HepG2 (cell line): ENCODE measurements at regions not wholly inside any gene's neighbourhood (a gene's known extent, or its start where the extent isn't known, plus 50 kb on each side); places are given as distances from the start of the nearest gene placed in this dataset.

Source experiments
- DNMT3B ChIP-seq: conservative IDR thresholded peaks from 2 replicates; pipeline ENCODE4 v1.6.1; 2016; ENCODE audit warnings: missing biosample characterization, control low read depth
- HNF4A ChIP-seq: sonication (generic); formaldehyde crosslinking; IDR thresholded peaks from 2 replicates; pipeline ENCODE4 v1.4.0; 2020; ENCODE audit warnings: missing genetic modification reagents
- KAT8 ChIP-seq: IDR thresholded peaks from 2 replicates; pipeline ENCODE4 v1.6.1; 2016; ENCODE audit warnings: missing genetic modification reagents, missing compliant biosample characterization
- LCORL ChIP-seq, 2 experiments: fragments of 450-650 bp in 1 of 2; sonication (generic) in 1 of 2; formaldehyde crosslinking in 1 of 2; IDR thresholded peaks; 2 replicates each; pipeline versions ENCODE4 v1.5.0 to v1.6.1; 2017 to 2020; ENCODE audit warnings: antibody characterized with exemption in 1 of 2, missing genetic modification reagents in 1 of 2
- MEIS2 ChIP-seq: sonication (generic); formaldehyde crosslinking; IDR thresholded peaks from 2 replicates; pipeline ENCODE4 v1.9.0; 2021; ENCODE audit warnings: mild to moderate bottlenecking, missing genetic modification reagents
- MLLT10 ChIP-seq: sonication (generic); formaldehyde crosslinking; IDR thresholded peaks from 2 replicates; pipeline ENCODE4 v1.4.0; 2020; ENCODE audit warnings: missing genetic modification reagents
- PHB2 ChIP-seq: fragments of 450-650 bp; IDR thresholded peaks from 2 replicates; pipeline ENCODE4 v1.6.1; 2018; ENCODE audit not compliant: partially characterized antibody
- SMARCC2 ChIP-seq: fragments of 450-650 bp; IDR thresholded peaks from 2 replicates; pipeline ENCODE4 v1.6.1; 2017; ENCODE audit warnings: antibody characterized with exemption, mild to moderate bottlenecking
- SP140L ChIP-seq: sonication (generic); formaldehyde crosslinking; IDR thresholded peaks from 2 replicates; pipeline ENCODE4 v1.4.0; 2020; ENCODE audit warnings: missing genetic modification reagents, borderline replicate concordance
- ZNF326 ChIP-seq: sonication (generic); formaldehyde crosslinking; IDR thresholded peaks from 2 replicates; pipeline ENCODE4 v1.4.0; 2020; ENCODE audit warnings: missing genetic modification reagents, borderline replicate concordance
- ZNF367 ChIP-seq: sonication (generic); formaldehyde crosslinking; IDR thresholded peaks from 2 replicates; pipeline ENCODE4 v1.4.0; 2020; ENCODE audit warnings: missing genetic modification reagents, borderline replicate concordance
- ZNF619 ChIP-seq: sonication (generic); formaldehyde crosslinking; IDR thresholded peaks from 2 replicates; pipeline ENCODE4 v1.4.0; 2020; ENCODE audit warnings: mild to moderate bottlenecking, missing genetic modification reagents
- TF ChIP-seq, protein P1 (sequence below): sonication (generic); formaldehyde crosslinking; IDR thresholded peaks from 2 replicates; pipeline ENCODE4 v1.9.0; 2021; ENCODE audit warnings: missing genetic modification reagents, mild to moderate bottlenecking, borderline replicate concordance
- TF ChIP-seq, protein P2 (sequence below): sonication (generic); formaldehyde crosslinking; IDR thresholded peaks from 2 replicates; pipeline ENCODE4 v1.5.1; 2020; ENCODE audit warnings: missing genetic modification reagents, mild to moderate bottlenecking, borderline replicate concordance
- TF ChIP-seq, protein P3 (sequence below): IDR thresholded peaks from 2 replicates; pipeline ENCODE4 v1.6.1; 2016; ENCODE audit warnings: low read depth
- TF ChIP-seq, protein P4 (sequence below): sonication (generic); formaldehyde crosslinking; IDR thresholded peaks from 2 replicates; pipeline ENCODE4 v1.5.1; 2020; ENCODE audit warnings: missing genetic modification reagents, mild to moderate bottlenecking, borderline replicate concordance
- TF ChIP-seq, protein P5 (sequence below): sonication (generic); formaldehyde crosslinking; IDR thresholded peaks from 2 replicates; pipeline ENCODE4 v1.4.0; 2020; ENCODE audit warnings: missing genetic modification reagents, mild to moderate bottlenecking, borderline replicate concordance
- TF ChIP-seq, protein P6 (sequence below): sonication (generic); formaldehyde crosslinking; IDR thresholded peaks from 2 replicates; pipeline ENCODE4 v1.5.0; 2020; ENCODE audit warnings: missing genetic modification reagents

DNA sequence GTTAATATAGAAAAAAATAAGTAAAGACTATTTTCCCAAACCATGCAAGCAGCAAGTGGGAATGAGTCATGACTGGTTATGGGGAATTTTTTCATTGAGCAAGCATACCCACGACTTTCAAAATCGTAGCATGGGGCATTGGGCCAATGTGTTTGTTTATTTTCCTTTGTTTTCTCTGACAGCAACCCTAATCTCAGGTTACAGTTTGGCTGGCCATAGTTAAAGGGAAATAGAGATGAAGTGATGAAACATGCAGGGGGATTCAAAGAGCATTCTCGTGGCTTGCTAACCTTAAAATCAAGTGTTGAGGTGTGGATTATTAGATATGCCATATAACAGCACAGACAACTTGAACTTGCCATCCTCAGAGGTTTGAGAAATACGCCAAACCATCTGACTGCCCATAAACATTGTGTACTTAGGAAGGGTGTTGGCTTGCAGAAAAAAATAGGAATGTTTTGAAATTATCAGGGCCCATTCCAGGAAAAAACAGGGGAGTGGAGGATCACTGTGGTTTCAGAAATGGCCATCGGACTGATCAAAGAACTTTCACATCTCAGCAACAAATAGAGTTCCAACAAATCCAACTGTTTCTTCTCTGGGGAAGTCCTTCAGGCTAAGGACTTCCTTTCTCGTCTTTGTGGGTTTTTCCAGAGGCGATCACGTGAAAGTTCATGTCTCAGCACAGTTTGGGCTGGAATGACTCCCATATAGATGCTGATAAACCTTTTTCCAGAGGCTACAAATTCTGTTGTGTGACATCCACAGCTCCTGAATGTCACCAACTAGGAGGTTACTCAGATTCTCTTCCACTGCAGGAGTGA lies 259.1 kb downstream of the SYK start (continued):
- TF ChIP-seq KAT8 (CRISPR knock-in tag) (no peak), ZNF367 (CRISPR knock-in tag) (no peak), SMARCC2 (no peak), SP140L (CRISPR knock-in tag) (no peak), MEIS2 (CRISPR knock-in tag) (no peak; the same call in 1 of the 2 replicates), ZNF326 (CRISPR knock-in tag) (no peak), PHB2 (no peak), MLLT10 (CRISPR knock-in tag) (no peak), DNMT3B (CRISPR knock-in tag) (0 out of 2 replicates have a peak, but pooled peaks have one; percentile 18), ZNF619 (no peak), HNF4A (CRISPR knock-in tag) (peak; percentile 74), LCORL (IDR thresholded peaks at IDR 0.05) (no peak), LCORL (CRISPR knock-in tag; IDR thresholded peaks at IDR 0.05) (peak; percentile 45; the same call in 1 of the 2 replicates)
- TF ChIP-seq, protein P1, sequence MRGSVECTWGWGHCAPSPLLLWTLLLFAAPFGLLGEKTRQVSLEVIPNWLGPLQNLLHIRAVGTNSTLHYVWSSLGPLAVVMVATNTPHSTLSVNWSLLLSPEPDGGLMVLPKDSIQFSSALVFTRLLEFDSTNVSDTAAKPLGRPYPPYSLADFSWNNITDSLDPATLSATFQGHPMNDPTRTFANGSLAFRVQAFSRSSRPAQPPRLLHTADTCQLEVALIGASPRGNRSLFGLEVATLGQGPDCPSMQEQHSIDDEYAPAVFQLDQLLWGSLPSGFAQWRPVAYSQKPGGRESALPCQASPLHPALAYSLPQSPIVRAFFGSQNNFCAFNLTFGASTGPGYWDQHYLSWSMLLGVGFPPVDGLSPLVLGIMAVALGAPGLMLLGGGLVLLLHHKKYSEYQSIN (CRISPR knock-in tag), result no peak
- TF ChIP-seq, protein P2, sequence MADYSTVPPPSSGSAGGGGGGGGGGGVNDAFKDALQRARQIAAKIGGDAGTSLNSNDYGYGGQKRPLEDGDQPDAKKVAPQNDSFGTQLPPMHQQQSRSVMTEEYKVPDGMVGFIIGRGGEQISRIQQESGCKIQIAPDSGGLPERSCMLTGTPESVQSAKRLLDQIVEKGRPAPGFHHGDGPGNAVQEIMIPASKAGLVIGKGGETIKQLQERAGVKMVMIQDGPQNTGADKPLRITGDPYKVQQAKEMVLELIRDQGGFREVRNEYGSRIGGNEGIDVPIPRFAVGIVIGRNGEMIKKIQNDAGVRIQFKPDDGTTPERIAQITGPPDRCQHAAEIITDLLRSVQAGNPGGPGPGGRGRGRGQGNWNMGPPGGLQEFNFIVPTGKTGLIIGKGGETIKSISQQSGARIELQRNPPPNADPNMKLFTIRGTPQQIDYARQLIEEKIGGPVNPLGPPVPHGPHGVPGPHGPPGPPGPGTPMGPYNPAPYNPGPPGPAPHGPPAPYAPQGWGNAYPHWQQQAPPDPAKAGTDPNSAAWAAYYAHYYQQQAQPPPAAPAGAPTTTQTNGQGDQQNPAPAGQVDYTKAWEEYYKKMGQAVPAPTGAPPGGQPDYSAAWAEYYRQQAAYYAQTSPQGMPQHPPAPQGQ, result no peak
- TF ChIP-seq, protein P3, sequence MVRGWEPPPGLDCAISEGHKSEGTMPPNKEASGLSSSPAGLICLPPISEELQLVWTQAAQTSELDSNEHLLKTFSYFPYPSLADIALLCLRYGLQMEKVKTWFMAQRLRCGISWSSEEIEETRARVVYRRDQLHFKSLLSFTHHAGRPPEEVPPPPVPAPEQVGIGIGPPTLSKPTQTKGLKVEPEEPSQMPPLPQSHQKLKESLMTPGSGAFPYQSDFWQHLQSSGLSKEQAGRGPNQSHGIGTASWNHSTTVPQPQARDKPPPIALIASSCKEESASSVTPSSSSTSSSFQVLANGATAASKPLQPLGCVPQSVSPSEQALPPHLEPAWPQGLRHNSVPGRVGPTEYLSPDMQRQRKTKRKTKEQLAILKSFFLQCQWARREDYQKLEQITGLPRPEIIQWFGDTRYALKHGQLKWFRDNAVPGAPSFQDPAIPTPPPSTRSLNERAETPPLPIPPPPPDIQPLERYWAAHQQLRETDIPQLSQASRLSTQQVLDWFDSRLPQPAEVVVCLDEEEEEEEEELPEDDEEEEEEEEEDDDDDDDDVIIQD (CRISPR knock-in tag), result peak; percentile 88
- TF ChIP-seq, protein P4, sequence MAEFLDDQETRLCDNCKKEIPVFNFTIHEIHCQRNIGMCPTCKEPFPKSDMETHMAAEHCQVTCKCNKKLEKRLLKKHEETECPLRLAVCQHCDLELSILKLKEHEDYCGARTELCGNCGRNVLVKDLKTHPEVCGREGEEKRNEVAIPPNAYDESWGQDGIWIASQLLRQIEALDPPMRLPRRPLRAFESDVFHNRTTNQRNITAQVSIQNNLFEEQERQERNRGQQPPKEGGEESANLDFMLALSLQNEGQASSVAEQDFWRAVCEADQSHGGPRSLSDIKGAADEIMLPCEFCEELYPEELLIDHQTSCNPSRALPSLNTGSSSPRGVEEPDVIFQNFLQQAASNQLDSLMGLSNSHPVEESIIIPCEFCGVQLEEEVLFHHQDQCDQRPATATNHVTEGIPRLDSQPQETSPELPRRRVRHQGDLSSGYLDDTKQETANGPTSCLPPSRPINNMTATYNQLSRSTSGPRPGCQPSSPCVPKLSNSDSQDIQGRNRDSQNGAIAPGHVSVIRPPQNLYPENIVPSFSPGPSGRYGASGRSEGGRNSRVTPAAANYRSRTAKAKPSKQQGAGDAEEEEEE (CRISPR knock-in tag), result no peak
- TF ChIP-seq, protein P5, sequence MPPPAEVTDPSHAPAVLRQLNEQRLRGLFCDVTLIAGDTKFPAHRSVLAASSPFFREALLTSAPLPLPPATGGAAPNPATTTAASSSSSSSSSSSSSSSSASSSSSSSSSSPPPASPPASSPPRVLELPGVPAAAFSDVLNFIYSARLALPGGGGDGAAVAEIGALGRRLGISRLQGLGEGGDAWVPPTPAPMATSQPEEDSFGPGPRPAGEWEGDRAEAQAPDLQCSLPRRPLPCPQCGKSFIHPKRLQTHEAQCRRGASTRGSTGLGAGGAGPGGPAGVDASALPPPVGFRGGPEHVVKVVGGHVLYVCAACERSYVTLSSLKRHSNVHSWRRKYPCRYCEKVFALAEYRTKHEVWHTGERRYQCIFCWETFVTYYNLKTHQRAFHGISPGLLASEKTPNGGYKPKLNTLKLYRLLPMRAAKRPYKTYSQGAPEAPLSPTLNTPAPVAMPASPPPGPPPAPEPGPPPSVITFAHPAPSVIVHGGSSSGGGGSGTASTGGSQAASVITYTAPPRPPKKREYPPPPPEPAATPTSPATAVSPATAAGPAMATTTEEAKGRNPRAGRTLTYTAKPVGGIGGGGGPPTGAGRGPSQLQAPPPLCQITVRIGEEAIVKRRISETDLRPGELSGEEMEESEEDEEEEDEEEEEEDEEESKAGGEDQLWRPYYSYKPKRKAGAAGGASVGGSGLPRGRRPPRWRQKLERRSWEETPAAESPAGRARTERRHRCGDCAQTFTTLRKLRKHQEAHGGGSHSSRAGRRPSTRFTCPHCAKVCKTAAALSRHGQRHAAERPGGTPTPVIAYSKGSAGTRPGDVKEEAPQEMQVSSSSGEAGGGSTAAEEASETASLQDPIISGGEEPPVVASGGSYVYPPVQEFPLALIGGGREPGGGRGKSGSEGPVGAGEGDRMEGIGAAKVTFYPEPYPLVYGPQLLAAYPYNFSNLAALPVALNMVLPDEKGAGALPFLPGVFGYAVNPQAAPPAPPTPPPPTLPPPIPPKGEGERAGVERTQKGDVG (CRISPR knock-in tag), result no peak
- TF ChIP-seq, protein P6, sequence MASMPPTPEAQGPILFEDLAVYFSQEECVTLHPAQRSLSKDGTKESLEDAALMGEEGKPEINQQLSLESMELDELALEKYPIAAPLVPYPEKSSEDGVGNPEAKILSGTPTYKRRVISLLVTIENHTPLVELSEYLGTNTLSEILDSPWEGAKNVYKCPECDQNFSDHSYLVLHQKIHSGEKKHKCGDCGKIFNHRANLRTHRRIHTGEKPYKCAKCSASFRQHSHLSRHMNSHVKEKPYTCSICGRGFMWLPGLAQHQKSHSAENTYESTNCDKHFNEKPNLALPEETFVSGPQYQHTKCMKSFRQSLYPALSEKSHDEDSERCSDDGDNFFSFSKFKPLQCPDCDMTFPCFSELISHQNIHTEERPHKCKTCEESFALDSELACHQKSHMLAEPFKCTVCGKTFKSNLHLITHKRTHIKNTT, result no peak
